HCT116 (cell line): ENCODE measurements at regions not wholly inside any gene's neighbourhood (a gene's known extent, or its start where the extent isn't known, plus 50 kb on each side); places are given as distances from the start of the nearest gene placed in this dataset.

Experiments used
- ATAC-seq: fragments of 200-7000 bp; cut with Tn5 transposase; 2 replicates; pipeline ENCODE4 v1.9.1; 2020; ENCODE audit warnings: mild to moderate bottlenecking, moderate library complexity
- BruUV-seq: library from RNA; stranded (reverse); fragments of 400-500 nt; replicated peaks from 2 replicates; lab custom pipeline; 2021; lab: Mats Ljungman, UMichigan
- CTCF ChIA-PET: fragments of 300-600 bp; sonication (Branson Sonifier 250); formaldehyde crosslinking; loops from one replicate; lab custom pipeline; 2021; ENCODE audit warnings: antibody characterized with exemption; lab: Charles Lee
- POLR2A ChIA-PET: fragments of 300-600, 350-600 bp; sonication (Branson Sonifier 250); formaldehyde crosslinking; loops from one replicate; lab custom pipeline; 2021; ENCODE audit warnings: antibody characterized with exemption; lab: Charles Lee
- RAD21 ChIA-PET, 2 experiments: fragments of 300-600 bp; sonication (Branson Sonifier 250); formaldehyde crosslinking; loops; one replicate each; lab custom pipeline; 2023; ENCODE audit warnings: low total read pairs in 2 of 2; ENCODE audit not compliant: uncharacterized antibody in 2 of 2, unreplicated experiment in 2 of 2, low non-redundant PET in 1 of 2; lab: Charles Lee
- DNase-seq: peaks from one replicate; pipeline ENCODE4 v3.0.0-alpha.2; 2010; ENCODE audit warnings: low read depth, low spot score
- H2AFZ ChIP-seq: fragments of 200-600 bp; shearing (Covaris generic), sonication (generic); 2 replicates; pipeline ENCODE4 v1.6.1; 2017; ENCODE audit warnings: low read depth, mixed run types, mixed read lengths, antibody characterized with exemption, low read length; ENCODE audit not compliant: poor library complexity, severe bottlenecking
- H3K27ac ChIP-seq: 2 replicates; pipeline ENCODE4 v1.5.1; 2012; ENCODE audit warnings: low read depth, low read length
- H3K27me3 ChIP-seq: fragments of 200-600 bp; sonication (generic); 2 replicates; pipeline ENCODE4 v1.6.1; 2016; ENCODE audit warnings: mixed run types, low read length, mixed read lengths; ENCODE audit not compliant: insufficient read depth
- H3K36me3 ChIP-seq, 2 experiments: fragments of 200-500 bp in 1 of 2; fragments of 200-600 bp in 1 of 2; sonication (Bioruptor generic) in 1 of 2; sonication (generic) in 1 of 2; 2 replicates each; pipeline versions ENCODE4 v1.5.1 to v1.6.1; 2014 to 2016; ENCODE audit warnings: low read length in 2 of 2, inconsistent platforms in 1 of 2, mixed read lengths in 1 of 2, mixed run types in 1 of 2; ENCODE audit not compliant: insufficient read depth in 2 of 2, control insufficient read depth in 1 of 2
- H3K4me1 ChIP-seq, 2 experiments: fragments of 200-600 bp in 1 of 2; sonication (generic) in 1 of 2; 2 replicates each; pipeline versions ENCODE4 v1.5.1 to v1.6.1; 2012 to 2017; ENCODE audit warnings: low read length in 2 of 2, inconsistent platforms in 1 of 2, mild to moderate bottlenecking in 1 of 2, mixed read lengths in 1 of 2, mixed run types in 1 of 2, moderate library complexity in 1 of 2; ENCODE audit not compliant: insufficient read depth in 2 of 2, control insufficient read depth in 1 of 2
- H3K4me2 ChIP-seq: fragments of 200-600 bp; sonication (generic); 2 replicates; pipeline ENCODE4 v1.6.1; 2017; ENCODE audit warnings: mixed run types, low read length, mixed read lengths
- H3K4me3 ChIP-seq, 2 experiments: fragments of 200-600 bp in 1 of 2; sonication (generic) in 1 of 2; replicated peaks in 1 of 2; 2 replicates each; pipeline ENCODE4 v1.5.1; 2011 to 2016; ENCODE audit warnings: low read length in 2 of 2, control low read depth in 1 of 2, low read depth in 1 of 2, mild to moderate bottlenecking in 1 of 2, mixed read lengths in 1 of 2, mixed run types in 1 of 2
- H3K79me2 ChIP-seq: fragments of 200-600 bp; sonication (generic); 2 replicates; pipeline ENCODE4 v1.6.1; 2017; ENCODE audit warnings: mild to moderate bottlenecking, mixed run types, low read length, moderate library complexity, mixed read lengths; ENCODE audit not compliant: insufficient read depth
- H3K9ac ChIP-seq: fragments of 200-600 bp; sonication (generic); 2 replicates; pipeline ENCODE4 v1.6.1; 2016; ENCODE audit warnings: low read length, mixed read lengths
- H3K9me2 ChIP-seq: fragments of 200-600 bp; sonication (generic), shearing (Covaris generic); 2 replicates; pipeline ENCODE4 v1.6.1; 2017; ENCODE audit warnings: mixed run types, mild to moderate bottlenecking, moderate library complexity; ENCODE audit not compliant: insufficient read depth
- H3K9me3 ChIP-seq, 2 experiments: fragments of 200-500 bp in 1 of 2; fragments of 200-600 bp in 1 of 2; sonication (Bioruptor generic) in 1 of 2; sonication (generic) in 1 of 2; 2 replicates each; pipeline ENCODE4 v1.6.1; 2014 to 2017; ENCODE audit warnings: low read length in 2 of 2, mixed read lengths in 2 of 2, inconsistent platforms in 1 of 2, low read depth in 1 of 2, mild to moderate bottlenecking in 1 of 2, mixed run types in 1 of 2, moderate library complexity in 1 of 2; ENCODE audit not compliant: control insufficient read depth in 1 of 2, insufficient read depth in 1 of 2
- H4K20me1 ChIP-seq: fragments of 200-600 bp; sonication (generic), shearing (Covaris generic); 2 replicates; pipeline ENCODE4 v1.6.1; 2017; ENCODE audit warnings: mixed run types, mild to moderate bottlenecking, moderate library complexity; ENCODE audit not compliant: insufficient read depth
- ATF3 ChIP-seq: IDR thresholded peaks from 2 replicates; pipeline ENCODE4 v1.6.1; 2012
- CBX3 ChIP-seq: IDR thresholded peaks from 2 replicates; pipeline ENCODE4 v1.6.1; 2012; ENCODE audit warnings: low read depth
- CEBPB ChIP-seq: IDR thresholded peaks from 2 replicates; pipeline ENCODE4 v1.6.1; 2012; ENCODE audit warnings: low read depth
- CTCF ChIP-seq, 3 experiments: fragments of 200-600 bp in 1 of 3; sonication (generic) in 1 of 3; IDR thresholded peaks in 2 of 3; conservative IDR thresholded peaks in 1 of 3; 2 replicates each; pipeline ENCODE4 v1.5.1; 2012 to 2017; ENCODE audit warnings: low read depth in 2 of 3, low read length in 2 of 3, antibody characterized with exemption in 1 of 3, borderline replicate concordance in 1 of 3, control low read depth in 1 of 3, mild to moderate bottlenecking in 1 of 3, mixed read lengths in 1 of 3, mixed run types in 1 of 3, moderate library complexity in 1 of 3; ENCODE audit not compliant: insufficient read depth in 1 of 3
- EZH2 ChIP-seq: fragments of 200-600 bp; sonication (generic); IDR thresholded peaks from 2 replicates; pipeline ENCODE4 v1.6.1; 2017; ENCODE audit warnings: antibody characterized with exemption, mixed run types
- EZH2phosphoT487 ChIP-seq: fragments of 200-600 bp; IDR thresholded peaks from 2 replicates; pipeline ENCODE4 v1.6.1; 2018; ENCODE audit warnings: antibody characterized with exemption, borderline replicate concordance
- JUND ChIP-seq: IDR thresholded peaks from 2 replicates; pipeline ENCODE4 v1.6.1; 2012
- MAX ChIP-seq: IDR thresholded peaks from 2 replicates; pipeline ENCODE4 v1.6.1; 2012
- POLR2A ChIP-seq: IDR thresholded peaks from 2 replicates; pipeline ENCODE4 v1.7.0; 2011; ENCODE audit warnings: borderline replicate concordance; ENCODE audit not compliant: insufficient read depth, insufficient read length; ENCODE audit errors: extremely low read depth
- SIN3A ChIP-seq: IDR thresholded peaks from 2 replicates; pipeline ENCODE4 v1.6.1; 2012; ENCODE audit warnings: low read depth
- ZBTB33 ChIP-seq: IDR thresholded peaks from 2 replicates; pipeline ENCODE4 v1.6.1; 2011; ENCODE audit warnings: mild to moderate bottlenecking, low read length, moderate library complexity; ENCODE audit not compliant: insufficient replicate concordance; ENCODE audit errors: extremely low read depth
- intact Hi-C: fragments of 100-400 bp; cut with micrococcal nuclease; formaldehyde crosslinking; loops from 2 replicates; pipeline ENCODE4 v1.10.0; 2022

- TF ChIP-seq CTCF (IDR thresholded peaks at IDR 0.05 in 2 of 3, conservative IDR thresholded peaks at IDR 0.05 in 1 of 3; ENCODE audit: borderline replicate concordance in 1 of 3, insufficient read depth in 1 of 3, low read depth in 2 of 3, low read length in 2 of 3), result no peak
Measured at GRCh38 chr13:59034198-59034597, 1129.5 kb downstream of the DIAPH3 start (continued).

- H2AFZ ChIP-seq, result no peak overlapping the region
- no peaks in the 10 kb centered on the region for H3K9me2 ChIP-seq
- H3K4me3 ChIP-seq, result no peak overlapping the region
- no peaks in the 10 kb centered on the region for H3K27me3 ChIP-seq
- CTCF ChIA-PET, result no interaction called here
- TF ChIP-seq EZH2phosphoT487 (no peak), JUND (no peak), CEBPB (no peak), EZH2 (no peak), MAX (no peak), ATF3 (no peak), POLR2A (no peak), SIN3A (no peak), CBX3 (no peak), ZBTB33 (no peak)
- H4K20me1 ChIP-seq, result no peaks in the 10 kb centered on the region
- DNase-seq (no peak), ATAC-seq (no peak)
- no TSS peak for BruUV-seq
- POLR2A ChIA-PET, result no interaction called here
- H3K27ac ChIP-seq, result no peak overlapping the region
- H3K4me1 ChIP-seq, result no peaks in the 10 kb centered on the region
- no peaks in the 10 kb centered on the region for H3K36me3 ChIP-seq
- intact Hi-C loops, result no loop called here
- H3K9ac ChIP-seq, result no peak overlapping the region
- peaks cover 4 to 24% of the 10 kb centered on the region in 2 experiments for H3K9me3 ChIP-seq
- no peaks in the 10 kb centered on the region for H3K79me2 ChIP-seq
- RAD21 ChIA-PET, result no interaction called here
- no peak overlapping the region for H3K4me2 ChIP-seq
Measured at GRCh38 chr13:59038824-59039223, 1124.9 kb downstream of the DIAPH3 start.
